Ovary (tissue), 7 donors: ENCODE measurements at regions not wholly inside any gene's neighbourhood (a gene's known extent, or its start where the extent isn't known, plus 50 kb on each side); places are given as distances from the start of the nearest gene placed in this dataset.

Experiments used
- DNase-seq, 5 donors: peaks; one replicate each; pipeline ENCODE4 v3.0.0-alpha.2; 2019 to 2020
- H3K27ac ChIP-seq, 2 donors: fragments of 200-600 bp; one replicate each; pipeline versions ENCODE4 v1.5.1 to v1.8.0; 2019 to 2022
- H3K27me3 ChIP-seq: fragments of 200-600 bp; one replicate; pipeline ENCODE4 v1.8.0; 2022
- H3K36me3 ChIP-seq: fragments of 200-600 bp; sonication (generic); one replicate; pipeline ENCODE4 v1.5.1; 2019
- H3K4me1 ChIP-seq: one replicate; pipeline ENCODE4 v1.8.1; 2013; ENCODE audit warnings: mild to moderate bottlenecking, moderate library complexity; ENCODE audit not compliant: insufficient read depth
- H3K4me3 ChIP-seq: fragments of 200-600 bp; sonication (generic); one replicate; pipeline ENCODE4 v1.5.1; 2017
- H3K9me3 ChIP-seq, 2 donors: fragments of 200-600 bp in 1 of 2; sonication (generic) in 1 of 2; one replicate each; pipeline versions ENCODE4 v1.5.1 to v1.8.1; 2013 to 2019; ENCODE audit warnings: mild to moderate bottlenecking in 1 of 2, moderate library complexity in 1 of 2
- CTCF ChIP-seq, 3 donors: fragments of 450-650 bp in 2 of 3; fragments of 200-600 bp in 1 of 3; IDR thresholded peaks; one replicate each; pipeline versions ENCODE4 v1.5.1 to v1.8.0; 2016 to 2022; ENCODE audit warnings: antibody characterized with exemption in 3 of 3, mild to moderate bottlenecking in 1 of 3
- EP300 ChIP-seq: sonication (generic); formaldehyde crosslinking; IDR thresholded peaks from one replicate; pipeline ENCODE4 v1.6.1; 2017; ENCODE audit warnings: antibody characterized with exemption
- POLR2A ChIP-seq: fragments of 450-650 bp; IDR thresholded peaks from one replicate; pipeline ENCODE4 v1.6.1; 2017; ENCODE audit warnings: antibody characterized with exemption, mild to moderate bottlenecking, moderate library complexity
- WGBS, 3 donors: extraction: QIAGEN DNeasy Blood & Tissue Kit in 1 of 3; methylation state at CpG; one replicate each; pipeline versions ENCODE4 v1.1.5 to v1.1.7; 2013 to 2017; 5-methylcytosine and 5-hydroxymethylcytosine counted together
- intact Hi-C, 4 donors: fragments of 100-400 bp; cut with DNase I; formaldehyde crosslinking; loops; one replicate each; pipeline versions ENCODE4 v1.11.0 to v1.15.1; 2022 to 2023
- donor health status: DM: no; HTN: no; CAD: no; lungs with moderate emphysema.
- donor health status: DM: no; HTN: no; CAD: no.
- donor health status: Bipolar disorder and iron deficiency.
- donor health status: DM: no; HTN: no; CAD: no.
- donor health status: DM: yes; HTN: yes; CAD: no.

- Histone ChIP-seq H3K9me3 (no peaks in the 10 kb centered on the region), H3K27ac (no peak overlapping the region), H3K36me3 (no peaks in the 10 kb centered on the region), H3K4me1 (no peaks in the 10 kb centered on the region), H3K27me3 (no peaks in the 10 kb centered on the region), H3K4me3 (no peak overlapping the region)
- intact Hi-C loops, result no loop called here
- no peak for DNase-seq
- 72 to 84% (median 75%) methylated on average over 11 of the region's 11 CpGs for WGBS, 3 donors
- no peak for TF ChIP-seq EP300
- TF ChIP-seq CTCF (IDR thresholded peaks at IDR 0.05), result no peak
- TF ChIP-seq POLR2A, result no peak
These were observed 371.5 kb downstream of the NXPE2 start for GRCh38 chr11:115049796-115050195.

- TF ChIP-seq CTCF (IDR thresholded peaks at IDR 0.05) (no peak), EP300 (no peak), POLR2A (no peak)
- WGBS, 3 donors, result 54 to 72% (median 64%) methylated on average over 6 of the region's 6 CpGs
- H3K4me1 ChIP-seq, result no peaks in the 10 kb centered on the region
These were observed 372.4 kb downstream of the NXPE2 start for GRCh38 chr11:115050756-115051155.

GRCh38 chr11:115051938-115052590 is 373.7 kb downstream of the NXPE2 start:
- intact Hi-C loops, result no loop called here
- no peaks in the 10 kb centered on the region for H3K36me3 ChIP-seq
- no peaks in the 10 kb centered on the region for H3K27me3 ChIP-seq
- no peak overlapping the region for H3K27ac ChIP-seq
- DNase-seq, result no peak
- no peaks in the 10 kb centered on the region for H3K9me3 ChIP-seq
- WGBS, 3 donors, result 70 to 79% (median 72%) methylated on average over 6 of the region's 6 CpGs
- H3K4me1 ChIP-seq, result no peaks in the 10 kb centered on the region
- H3K4me3 ChIP-seq, result no peak overlapping the region
- no peak for TF ChIP-seq POLR2A
- no peak for TF ChIP-seq CTCF (IDR thresholded peaks at IDR 0.05)
- no peak for TF ChIP-seq EP300

More at GRCh38 chr11:115050756-115051155, 372.4 kb downstream of the NXPE2 start:
- H3K9me3 ChIP-seq, result no peaks in the 10 kb centered on the region
- no peaks in the 10 kb centered on the region for H3K36me3 ChIP-seq
- DNase-seq, result no peak
- no peak overlapping the region for H3K4me3 ChIP-seq
- no peaks in the 10 kb centered on the region for H3K27me3 ChIP-seq
- no peak overlapping the region for H3K27ac ChIP-seq
- intact Hi-C loops, result no loop called here

- WGBS, 3 donors, result 87 to 91% (median 90%) methylated on average over 9 of the region's 9 CpGs
- Histone ChIP-seq H3K4me1 (no peaks in the 10 kb centered on the region), H3K4me3 (no peak overlapping the region), H3K9me3 (no peaks in the 10 kb centered on the region), H3K27ac (no peak overlapping the region), H3K27me3 (no peaks in the 10 kb centered on the region), H3K36me3 (no peaks in the 10 kb centered on the region)
- intact Hi-C loops, result no loop called here
- TF ChIP-seq EP300, result no peak
- TF ChIP-seq POLR2A, result no peak
- no peak for TF ChIP-seq CTCF (IDR thresholded peaks at IDR 0.05)
- no peak for DNase-seq
These were observed 374.3 kb downstream of the NXPE2 start for GRCh38 chr11:115052601-115053000.
